ENCODE measurements at regions not wholly inside any gene's neighbourhood (a gene's known extent, or its start where the extent isn't known, plus 50 kb on each side); places are given as distances from the start of the nearest gene placed in this dataset.

- no peaks in the 10 kb centered on the region for H3K36me3 ChIP-seq (ENCODE audit: control insufficient read depth in 2 of 2, extremely low read depth in 1 of 2, insufficient read depth in 2 of 2, low read length in 2 of 2)
- no peak for TF ChIP-seq MAX (IDR thresholded peaks at IDR 0.05; ENCODE audit: insufficient read depth, insufficient read length)
- TF ChIP-seq FOS (IDR thresholded peaks at IDR 0.05; ENCODE audit: borderline replicate concordance, insufficient read depth, low read length), result no peak
- TF ChIP-seq MYC (IDR thresholded peaks at IDR 0.05; ENCODE audit: low read depth, low read length), result no peak
- no peak for TF ChIP-seq JUN (IDR thresholded peaks at IDR 0.05; ENCODE audit: borderline replicate concordance, insufficient read depth, insufficient read length, low read depth)
- TF ChIP-seq POLR2A (IDR thresholded peaks at IDR 0.05; ENCODE audit: low read depth, low read length), result no peak
- no peak for TF ChIP-seq POLR2AphosphoS5 (IDR thresholded peaks at IDR 0.05; ENCODE audit: insufficient read depth, low read depth, low read length)
- no peak for TF ChIP-seq GATA2 (IDR thresholded peaks at IDR 0.05; ENCODE audit: insufficient read depth, insufficient read length, low read depth, low read length)
- no peak for TF ChIP-seq EZH2 (IDR thresholded peaks at IDR 0.05; ENCODE audit: borderline replicate concordance, low read depth, low read length, severe bottlenecking)
- no peak for TF ChIP-seq CTCF (IDR thresholded peaks at IDR 0.05; ENCODE audit: extremely low read depth in 1 of 2, insufficient read depth in 1 of 2, low read depth in 1 of 2, low read length in 2 of 2)
- H2AFZ ChIP-seq (ENCODE audit: low read depth, low read length), result no peak overlapping the region
- CTCF ChIA-PET, result no interaction called here
- no peaks in the 10 kb centered on the region for H3K9me3 ChIP-seq (replicated peaks; ENCODE audit: control insufficient read depth, insufficient read depth, low read length)
- H3K4me2 ChIP-seq (ENCODE audit: insufficient read depth, low read length), result no peak overlapping the region
- no peak overlapping the region for H3K4me3 ChIP-seq (replicated peaks in 1 of 3; ENCODE audit: insufficient read depth in 1 of 3, low read depth in 1 of 3, low read length in 3 of 3)
- intact Hi-C loops (cut with micrococcal nuclease), result no loop called here
- H3K27ac ChIP-seq (ENCODE audit: insufficient read depth, low read depth, low read length), result no peak overlapping the region
- no peak for FAIRE-seq
- H3K4me1 ChIP-seq (ENCODE audit: control insufficient read depth, extremely low read depth, insufficient read depth, low read length), result no peaks in the 10 kb centered on the region
- no peaks in the 10 kb centered on the region for H3K27me3 ChIP-seq (ENCODE audit: control insufficient read depth in 2 of 2, insufficient read depth in 2 of 2, low read length in 2 of 2)
- no peaks in the 10 kb centered on the region for H3K9me1 ChIP-seq (replicated peaks; ENCODE audit: control insufficient read depth, extremely low read depth, insufficient read depth, low read length)
- no peak for DNase-seq (ENCODE audit: low read depth, low spot score)
- H3K79me2 ChIP-seq (ENCODE audit: control insufficient read depth, insufficient read depth, low read length), result no peaks in the 10 kb centered on the region
- no peaks in the 10 kb centered on the region for H4K20me1 ChIP-seq (replicated peaks; ENCODE audit: control insufficient read depth, extremely low read depth, insufficient read depth, low read length)
- dilution Hi-C loops (cut with MboI; ENCODE audit: extremely low pct_ligation_motif_present, low sequenced_read_pairs), result no loop called here
- POLR2A ChIA-PET, result no interaction called here
- no TSS peak for BruUV-seq (replicated peaks)
- no peak overlapping the region for H3K9ac ChIP-seq (replicated peaks; ENCODE audit: extremely low read depth, insufficient read depth, low read length)
These were observed 661.8 kb upstream of the PTBP2 start for GRCh38 chr1:96059736-96060135.

Data from endothelial cell of umbilical vein (primary cell).